Stomach (tissue), 8 donors: ENCODE measurements at regions not wholly inside any gene's neighbourhood (a gene's known extent, or its start where the extent isn't known, plus 50 kb on each side); places are given as distances from the start of the nearest gene placed in this dataset.

ENCODE experiments used
- DNase-seq, 2 donors: peaks; one replicate each; pipeline versions ENCODE4 v3.0.0 to v3.0.0-alpha.2; 2013 to 2019
- H3K27ac ChIP-seq, 5 donors: fragments of 200-600 bp in 4 of 5; sonication (generic) in 4 of 5; one replicate each; pipeline ENCODE4 v1.5.1; 2013 to 2019; ENCODE audit warnings: mild to moderate bottlenecking in 1 of 5, moderate library complexity in 1 of 5
- H3K27me3 ChIP-seq, 3 donors: fragments of 200-600 bp; sonication (generic); one replicate each; pipeline ENCODE4 v1.5.1; 2017 to 2019; ENCODE audit warnings: mixed run types in 1 of 3
- H3K36me3 ChIP-seq, 4 donors: fragments of 200-600 bp; sonication (generic); 1 replicate in 3 of 4; 2 replicates in 1 of 4; pipeline ENCODE4 v1.5.1; 2016 to 2019
- H3K4me1 ChIP-seq, 4 donors: fragments of 200-600 bp; sonication (generic); one replicate each; pipeline ENCODE4 v1.5.1; 2016 to 2019
- H3K4me3 ChIP-seq, 4 donors: fragments of 200-600 bp; sonication (generic) in 3 of 4; one replicate each; pipeline ENCODE4 v1.5.1; 2016 to 2019; ENCODE audit warnings: mild to moderate bottlenecking in 1 of 4
- H3K9me3 ChIP-seq, 4 donors: fragments of 200-600 bp; sonication (generic); one replicate each; pipeline ENCODE4 v1.5.1; 2016 to 2019
- EP300 ChIP-seq: sonication (generic); formaldehyde crosslinking; IDR thresholded peaks from one replicate; pipeline ENCODE4 v1.6.1; 2017; ENCODE audit warnings: antibody characterized with exemption
- POLR2A ChIP-seq, 4 donors: fragments of 450-650 bp; IDR thresholded peaks; one replicate each; pipeline ENCODE4 v1.6.1; 2016; ENCODE audit warnings: antibody characterized with exemption in 4 of 4, control low read depth in 2 of 4, mild to moderate bottlenecking in 1 of 4, moderate library complexity in 1 of 4
- POLR2AphosphoS5 ChIP-seq, 3 donors: sonication (generic); formaldehyde crosslinking; IDR thresholded peaks; one replicate each; pipeline ENCODE4 v1.6.1; 2016; ENCODE audit warnings: antibody characterized with exemption in 3 of 3
- WGBS, 5 donors: extraction: QIAGEN DNeasy Blood & Tissue Kit in 3 of 5; methylation state at CpG; one replicate each; pipeline versions ENCODE4 v1.1.5 to v1.1.7; 2013 to 2018; 5-methylcytosine and 5-hydroxymethylcytosine counted together
- intact Hi-C: fragments of 100-400 bp; cut with DNase I; formaldehyde crosslinking; loops from one replicate; pipeline ENCODE4 v1.15.1; 2023; ENCODE audit warnings: low total_unique reads
- TF ChIP-seq, protein P1 (sequence below), 7 experiments: fragments of 450-650 bp in 4 of 7; fragments of 200-600 bp in 3 of 7; sonication (generic) in 3 of 7; IDR thresholded peaks; one replicate each; pipeline ENCODE4 v1.5.1; 2016 to 2019; ENCODE audit warnings: antibody characterized with exemption in 7 of 7, control low read depth in 2 of 7, mild to moderate bottlenecking in 1 of 7
- donor health status: healthy with polysubstance abuse.
- donor health status: Bipolar disorder and iron deficiency.
- donor health status: healthy.

DNA sequence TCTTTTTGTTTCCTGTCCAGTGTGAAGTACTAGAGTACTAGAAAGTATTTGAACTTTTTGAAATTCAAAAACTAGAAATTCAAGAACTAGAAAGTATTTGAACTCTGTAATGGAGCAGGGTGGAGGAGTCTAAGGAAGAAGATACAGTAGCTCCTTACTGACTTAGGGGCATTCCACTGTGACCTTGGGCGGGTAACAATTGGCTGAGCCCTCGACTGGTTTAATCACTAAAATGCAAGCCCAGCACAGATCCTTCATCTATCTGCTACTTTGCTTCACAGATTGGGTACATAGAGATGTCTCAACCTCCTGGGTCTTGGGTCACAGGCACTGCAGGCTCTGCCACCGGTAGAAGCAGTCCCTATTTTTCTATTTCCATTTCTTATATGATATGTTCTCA is 462.1 kb upstream of the AGTR1 start:
- intact Hi-C loops: no loop called here
- Histone ChIP-seq H3K4me1 (no peaks in the 10 kb centered on the region), H3K36me3 (no peaks in the 10 kb centered on the region), H3K27ac (no peak overlapping the region), H3K4me3 (no peak overlapping the region), H3K27me3 (no peaks in the 10 kb centered on the region), H3K9me3 (no peaks in the 10 kb centered on the region)
- TF ChIP-seq POLR2A (IDR thresholded peaks at IDR 0.05): no peak
- TF ChIP-seq POLR2AphosphoS5 (IDR thresholded peaks at IDR 0.05): no peak
- TF ChIP-seq, protein P1, sequence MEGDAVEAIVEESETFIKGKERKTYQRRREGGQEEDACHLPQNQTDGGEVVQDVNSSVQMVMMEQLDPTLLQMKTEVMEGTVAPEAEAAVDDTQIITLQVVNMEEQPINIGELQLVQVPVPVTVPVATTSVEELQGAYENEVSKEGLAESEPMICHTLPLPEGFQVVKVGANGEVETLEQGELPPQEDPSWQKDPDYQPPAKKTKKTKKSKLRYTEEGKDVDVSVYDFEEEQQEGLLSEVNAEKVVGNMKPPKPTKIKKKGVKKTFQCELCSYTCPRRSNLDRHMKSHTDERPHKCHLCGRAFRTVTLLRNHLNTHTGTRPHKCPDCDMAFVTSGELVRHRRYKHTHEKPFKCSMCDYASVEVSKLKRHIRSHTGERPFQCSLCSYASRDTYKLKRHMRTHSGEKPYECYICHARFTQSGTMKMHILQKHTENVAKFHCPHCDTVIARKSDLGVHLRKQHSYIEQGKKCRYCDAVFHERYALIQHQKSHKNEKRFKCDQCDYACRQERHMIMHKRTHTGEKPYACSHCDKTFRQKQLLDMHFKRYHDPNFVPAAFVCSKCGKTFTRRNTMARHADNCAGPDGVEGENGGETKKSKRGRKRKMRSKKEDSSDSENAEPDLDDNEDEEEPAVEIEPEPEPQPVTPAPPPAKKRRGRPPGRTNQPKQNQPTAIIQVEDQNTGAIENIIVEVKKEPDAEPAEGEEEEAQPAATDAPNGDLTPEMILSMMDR (IDR thresholded peaks at IDR 0.05): no peak
- TF ChIP-seq EP300: no peak
- no peak for DNase-seq
- WGBS, 5 donors: 74 to 79% (median 77%) methylated on average over 3 of the region's 3 CpGs

DNA sequence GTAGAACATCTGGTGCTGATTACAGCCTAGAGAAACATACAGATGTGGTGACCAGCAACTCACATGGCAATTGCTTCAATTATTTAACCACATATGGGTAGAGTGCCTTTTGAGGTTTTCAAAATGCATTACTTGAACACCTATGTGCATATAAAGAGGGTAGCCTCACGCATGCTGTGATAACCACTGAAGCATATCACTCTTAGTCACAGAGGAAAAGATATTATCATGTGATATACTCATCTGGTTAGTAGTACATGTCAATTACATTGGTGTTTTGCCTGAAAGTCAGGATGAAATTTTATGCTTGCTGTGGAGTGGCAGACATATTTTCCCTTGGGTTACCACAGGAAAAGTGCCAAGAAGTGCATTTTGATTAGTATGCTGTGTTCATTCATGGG is 459.3 kb upstream of the AGTR1 start:
- H3K27me3 ChIP-seq: no peaks in the 10 kb centered on the region
- no peaks in the 10 kb centered on the region for H3K9me3 ChIP-seq
- no peak overlapping the region for H3K27ac ChIP-seq
- 58 to 94% (median 72%) methylated on average over 1 of the region's 1 CpG for WGBS, 5 donors
- no peaks in the 10 kb centered on the region for H3K36me3 ChIP-seq
- no peak overlapping the region for H3K4me3 ChIP-seq
- DNase-seq: no peak
- no peak for TF ChIP-seq POLR2A (IDR thresholded peaks at IDR 0.05)
- no peak for TF ChIP-seq POLR2AphosphoS5 (IDR thresholded peaks at IDR 0.05)
- TF ChIP-seq, protein P1 (IDR thresholded peaks at IDR 0.05): no peak
- no peak for TF ChIP-seq EP300
- H3K4me1 ChIP-seq: no peaks in the 10 kb centered on the region
- intact Hi-C loops: no loop called here

DNA sequence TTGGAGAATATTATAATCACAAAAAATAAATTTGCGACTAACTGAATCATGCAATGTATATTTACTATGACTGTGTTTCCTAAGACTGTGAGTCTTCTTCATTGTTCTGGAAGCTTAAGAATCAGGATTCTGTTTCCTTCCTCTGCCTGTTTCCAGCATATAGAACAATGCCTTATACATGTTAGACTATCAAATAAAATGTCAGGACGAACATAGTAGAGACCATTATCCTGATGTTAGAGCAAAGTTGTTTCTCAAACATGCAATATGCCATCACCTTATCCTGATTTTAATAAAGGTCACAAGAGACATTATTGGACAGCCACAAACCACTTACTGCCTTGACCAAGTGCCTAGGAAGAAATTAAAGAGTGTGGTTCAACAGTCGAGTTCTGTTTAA is 457.4 kb upstream of the AGTR1 start:
- Histone ChIP-seq H3K36me3 (no peaks in the 10 kb centered on the region), H3K27ac (no peak overlapping the region), H3K4me1 (no peaks in the 10 kb centered on the region), H3K9me3 (no peaks in the 10 kb centered on the region), H3K27me3 (no peaks in the 10 kb centered on the region), H3K4me3 (no peak overlapping the region)
- TF ChIP-seq, protein P1 (IDR thresholded peaks at IDR 0.05): no peak
- TF ChIP-seq EP300: no peak
- no peak for TF ChIP-seq POLR2AphosphoS5 (IDR thresholded peaks at IDR 0.05)
- TF ChIP-seq POLR2A (IDR thresholded peaks at IDR 0.05): no peak
- 80 to 86% (median 84%) methylated on average over 3 of the region's 3 CpGs for WGBS, 5 donors
- intact Hi-C loops: no loop called here
- no peak for DNase-seq

DNA sequence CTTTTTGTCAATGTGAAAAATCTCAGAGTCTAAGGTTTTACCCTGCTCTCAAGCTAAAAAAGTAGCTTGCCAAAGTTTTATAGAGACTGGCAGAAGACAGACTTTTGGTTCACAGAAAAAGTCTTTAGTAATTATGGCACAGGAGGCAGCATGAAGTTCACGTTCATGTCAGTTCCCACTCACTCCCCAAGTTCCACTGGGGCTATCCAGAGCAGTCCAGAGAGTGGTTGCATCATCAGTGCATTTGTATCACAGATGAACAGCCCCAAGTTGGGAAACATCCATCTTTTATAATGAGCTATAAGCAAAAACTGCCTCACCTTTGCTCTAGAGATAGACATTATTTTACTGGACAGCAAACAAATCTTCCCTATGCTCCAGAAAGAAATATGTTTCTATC is 454.1 kb upstream of the AGTR1 start:
- Histone ChIP-seq H3K4me3 (no peak overlapping the region), H3K36me3 (no peaks in the 10 kb centered on the region), H3K9me3 (no peaks in the 10 kb centered on the region), H3K27me3 (no peaks in the 10 kb centered on the region), H3K27ac (no peak overlapping the region), H3K4me1 (no peaks in the 10 kb centered on the region)
- 50 to 70% (median 62%) methylated on average over 1 of the region's 1 CpG for WGBS, 5 donors
- TF ChIP-seq POLR2A (IDR thresholded peaks at IDR 0.05): no peak
- TF ChIP-seq, protein P1 (IDR thresholded peaks at IDR 0.05): no peak
- no peak for TF ChIP-seq POLR2AphosphoS5 (IDR thresholded peaks at IDR 0.05)
- no peak for TF ChIP-seq EP300
- intact Hi-C loops: no loop called here
- DNase-seq: no peak
